NOMO-1 treated with dmso at 0.1 percent for 144 hours (cell line): ENCODE measurements at regions not wholly inside any gene's neighbourhood (a gene's known extent, or its start where the extent isn't known, plus 50 kb on each side); places are given as distances from the start of the nearest gene placed in this dataset.
A peak's percentile ranks its signal among the peaks of the same experiment; 100 is the strongest.

Experiments
- DNase-seq: peaks from one replicate; lab custom pipeline; 2025; ENCODE audit not compliant: unreplicated experiment; lab: John Stamatoyannopoulos, UW

DNA sequence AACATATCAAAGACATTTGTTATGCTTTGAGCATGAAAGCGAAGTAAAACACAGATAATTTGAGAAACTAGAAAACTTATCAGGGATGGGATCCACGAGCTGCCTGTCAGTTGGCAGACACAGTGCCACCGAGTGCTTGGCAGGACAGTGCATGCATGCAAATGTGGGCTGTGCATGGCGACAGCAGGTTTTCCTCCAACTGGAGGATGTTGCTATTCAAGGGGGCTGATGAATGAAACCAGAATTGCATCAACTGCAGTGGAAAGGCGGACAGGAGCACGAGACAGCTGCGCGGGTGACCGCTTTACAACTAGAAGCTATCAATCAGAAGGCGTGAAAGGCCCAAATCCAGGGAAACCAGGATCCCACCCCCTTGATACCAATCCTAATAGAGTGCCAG is 244.3 kb downstream of the NR2F2 start:
- no peak for DNase-seq

DNA sequence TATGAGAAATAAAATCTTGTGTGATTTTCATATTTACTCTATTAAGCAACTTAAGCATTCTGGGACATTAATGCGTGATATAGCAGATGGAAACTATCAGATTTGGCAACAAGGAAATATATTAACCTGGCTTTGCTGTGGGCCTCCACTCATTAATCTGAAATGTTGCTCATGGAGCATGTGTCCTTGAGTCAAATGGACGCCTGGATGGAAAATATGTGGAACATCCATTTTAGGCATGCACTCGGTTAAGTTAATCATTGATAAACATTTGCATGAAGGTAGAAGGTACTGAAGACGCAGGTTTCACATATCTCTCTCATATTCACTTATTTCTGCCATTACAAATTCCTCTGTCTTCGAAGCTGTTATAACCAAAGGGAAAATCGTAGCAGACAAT is 246.1 kb downstream of the NR2F2 start:
- no peak for DNase-seq

DNA sequence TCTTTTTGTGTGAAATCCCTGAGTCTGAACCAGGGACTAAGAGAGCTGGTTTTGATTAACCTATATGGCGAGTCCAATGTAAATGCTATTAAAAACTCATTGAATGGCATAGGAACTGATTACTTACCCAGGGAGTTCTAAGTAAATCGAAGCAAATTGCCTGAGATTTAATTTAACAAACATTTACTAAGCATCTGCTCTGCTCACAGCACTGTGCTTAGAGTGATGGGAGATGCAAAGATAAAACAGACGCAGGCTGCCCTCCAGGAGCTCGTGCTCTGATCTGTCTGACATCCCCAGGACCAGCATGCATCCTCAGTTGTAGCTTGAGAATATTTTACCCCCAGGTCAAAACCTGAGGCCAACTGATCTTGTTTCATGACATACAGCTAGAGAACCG is 247.9 kb downstream of the NR2F2 start:
- DNase-seq, result no peak

GRCh38 chr15:96581371-96581770 is 250.9 kb downstream of the NR2F2 start:
- DNase-seq, result no peak

DNA sequence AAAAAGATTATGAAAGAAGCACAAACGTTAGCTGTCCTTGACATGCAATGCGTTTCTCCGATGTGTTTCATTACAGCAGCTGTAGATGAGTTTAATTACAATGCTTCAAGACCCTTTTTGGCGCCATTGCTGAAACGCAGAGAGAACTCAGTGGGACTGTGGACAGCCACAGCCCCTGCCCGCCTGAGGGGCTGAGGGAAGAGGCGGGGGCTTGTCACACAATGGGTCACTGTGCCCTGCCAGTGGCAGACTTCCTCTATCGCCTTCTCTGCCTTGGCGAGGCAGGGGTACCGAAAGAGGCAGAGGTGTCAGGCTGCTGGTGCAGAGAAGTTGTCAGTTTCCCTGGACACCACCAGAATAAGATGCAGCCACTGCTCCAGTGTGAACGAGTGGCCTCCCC is 252.0 kb downstream of the NR2F2 start:
- DNase-seq, result peak; percentile 56

DNA sequence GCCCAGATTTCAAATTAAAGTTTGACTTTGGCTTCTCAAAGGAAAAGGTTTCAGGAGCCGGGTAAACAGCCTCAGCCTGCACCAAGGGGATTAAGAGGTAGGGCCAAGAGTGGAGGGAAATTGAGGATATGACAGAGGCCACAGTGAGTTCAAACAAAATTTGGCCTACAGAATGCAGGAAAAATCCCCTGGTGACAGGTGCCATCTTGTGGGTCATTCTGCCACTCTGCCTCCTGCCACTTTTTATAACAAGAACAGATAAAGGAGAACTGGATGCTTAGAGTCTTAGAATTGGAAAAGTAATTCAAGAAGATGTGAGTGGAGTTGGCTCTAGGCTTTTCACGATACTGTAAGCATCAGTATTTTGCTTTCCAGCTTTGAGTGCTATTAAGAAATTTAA is 253.2 kb downstream of the NR2F2 start:
- peak; percentile 11 for DNase-seq

DNA sequence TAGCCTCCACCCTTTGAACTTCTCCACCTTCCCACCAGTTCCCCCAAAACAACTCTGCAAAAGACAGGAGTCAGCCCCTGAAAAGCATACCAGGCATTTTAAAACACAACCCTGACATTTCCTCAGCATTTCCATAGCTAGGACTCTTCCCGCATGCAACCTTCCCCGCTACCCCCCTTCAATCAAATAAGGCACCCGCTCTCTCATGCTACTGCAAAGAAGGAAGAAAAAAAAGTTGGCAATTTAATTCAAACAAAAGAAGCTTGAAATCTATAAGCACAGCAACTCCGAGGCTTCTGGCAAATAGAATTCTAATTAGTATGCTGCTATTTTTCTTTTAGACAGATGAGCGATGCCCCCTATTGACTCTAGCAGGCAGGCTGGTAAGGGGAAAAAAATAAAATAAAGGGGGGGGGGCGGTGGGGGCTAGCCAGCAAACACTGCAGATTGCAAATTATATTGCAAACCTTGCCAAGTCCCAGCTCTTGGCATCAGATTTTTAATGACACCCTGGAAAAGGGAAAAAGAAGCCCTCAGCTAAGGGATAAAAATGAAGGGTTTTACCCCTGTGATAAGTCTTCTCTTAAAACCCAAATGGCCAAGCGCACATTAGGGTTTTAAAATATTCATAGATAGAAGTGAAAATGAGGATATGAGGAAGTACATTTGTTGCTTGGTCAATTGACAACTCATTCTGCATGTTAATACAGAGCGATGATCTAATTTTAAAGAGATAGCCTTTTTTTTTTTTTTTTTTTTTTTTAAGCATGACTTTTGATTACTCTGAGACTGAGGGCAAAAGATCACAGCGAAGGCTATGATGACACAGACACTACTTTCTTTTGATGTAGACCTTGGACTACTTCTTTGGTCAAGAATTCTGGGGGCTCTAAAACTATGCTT is 255.2 kb downstream of the NR2F2 start:
- peak; percentile 60 for DNase-seq

- peak; percentile 76 for DNase-seq
Observed at GRCh38 chr15:96586901-96587300, 256.4 kb downstream of the NR2F2 start.

DNA sequence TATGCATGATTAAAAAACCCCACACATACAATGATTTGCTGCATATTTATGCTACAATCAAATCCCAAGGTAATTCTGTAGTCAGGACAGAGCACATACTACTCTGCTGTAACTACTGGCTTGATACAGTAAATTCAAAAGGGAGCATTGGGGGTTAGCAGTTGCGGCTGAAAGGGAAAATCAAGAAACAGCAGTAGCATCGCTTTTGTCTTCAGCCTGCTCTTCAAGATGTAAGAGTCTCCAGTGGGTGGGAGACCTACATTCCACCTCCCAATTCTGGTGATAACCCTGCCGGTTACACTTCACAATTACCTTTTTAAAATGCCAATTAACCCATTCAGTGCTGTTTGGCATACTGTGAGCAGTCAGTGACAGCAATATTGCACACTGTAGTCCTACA is 259.4 kb downstream of the NR2F2 start:
- no peak for DNase-seq

- DNase-seq, result no peak
Observed at GRCh38 chr15:96593735-96594134, 263.2 kb downstream of the NR2F2 start.

DNA sequence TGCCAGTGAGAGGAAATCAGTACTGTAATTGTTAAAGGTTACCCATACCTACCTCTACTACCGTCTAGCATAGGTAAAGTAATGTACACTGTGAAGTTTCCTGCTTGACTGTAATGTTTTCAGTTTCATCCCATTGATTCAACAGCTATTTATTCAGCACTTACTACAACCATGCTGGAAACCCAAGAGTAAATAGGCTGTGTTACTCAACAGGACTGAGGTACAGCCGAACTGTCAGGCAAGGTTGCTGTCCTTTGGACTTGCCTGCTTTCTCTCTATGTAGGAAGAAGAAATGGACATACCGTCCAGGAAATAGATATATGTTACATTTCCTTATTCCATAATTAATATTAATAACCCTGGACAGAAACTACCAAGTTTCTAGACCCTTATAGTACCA is 265.5 kb downstream of the NR2F2 start:
- DNase-seq, result no peak

- DNase-seq, result no peak
Observed at GRCh38 chr15:96598514-96598913, 268.0 kb downstream of the NR2F2 start.

DNA sequence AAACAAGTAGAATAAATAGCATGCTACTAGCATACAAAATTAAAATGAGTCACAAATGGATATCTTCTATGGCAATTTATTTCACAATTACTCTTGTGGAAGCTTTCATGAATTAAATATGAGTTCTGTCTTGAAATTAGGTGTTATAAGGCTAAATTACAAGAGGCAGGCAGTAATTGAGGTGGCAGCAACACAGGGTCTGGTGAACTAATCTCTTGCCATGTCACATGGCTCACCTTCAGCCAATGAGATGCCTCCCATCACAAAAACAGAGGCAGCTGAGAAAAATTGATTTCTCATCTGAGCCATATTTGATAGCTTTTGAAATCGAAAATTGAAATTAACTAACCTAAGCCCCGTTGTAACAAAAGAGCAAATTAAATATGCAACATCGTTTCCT is 268.8 kb downstream of the NR2F2 start:
- no peak for DNase-seq

DNA sequence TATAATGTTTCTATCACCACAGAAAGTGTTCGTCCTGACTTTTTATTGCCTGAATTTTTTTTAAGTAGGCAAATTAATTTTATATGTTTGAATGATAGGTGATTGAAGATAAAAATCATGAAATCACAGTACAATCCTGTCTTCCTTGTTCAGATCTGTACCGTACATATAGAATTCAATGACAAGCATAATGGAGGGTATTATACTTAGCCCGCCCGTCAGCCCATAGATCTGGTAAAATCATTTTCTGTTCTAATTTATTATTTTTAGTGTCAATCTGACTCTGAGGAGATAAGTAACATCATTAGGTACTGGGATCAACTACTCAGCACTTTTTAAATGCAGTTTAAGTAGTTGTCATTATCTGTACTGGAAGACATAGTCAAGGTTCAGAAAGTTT is 269.9 kb downstream of the NR2F2 start:
- DNase-seq, result no peak

- no peak for DNase-seq
Observed at GRCh38 chr15:96606617-96607016, 276.1 kb downstream of the NR2F2 start.

DNA sequence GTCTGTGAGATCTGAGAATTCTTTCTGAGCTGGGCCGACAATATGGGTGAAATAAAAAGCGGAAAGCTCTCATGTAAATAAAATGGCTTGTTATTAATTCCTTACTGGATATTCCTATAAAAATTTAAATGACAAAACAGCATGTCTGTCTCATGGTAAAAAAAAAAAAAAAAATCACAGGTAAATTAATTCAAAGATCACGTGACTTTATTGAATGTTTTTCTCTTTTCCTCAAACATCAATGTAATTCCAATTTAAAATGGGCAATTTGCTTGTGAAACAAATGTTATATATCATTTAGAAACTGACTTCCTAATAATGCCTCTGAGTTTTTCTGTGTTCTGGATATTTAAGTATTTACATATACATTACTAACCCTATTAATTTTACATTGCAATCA is 280.3 kb downstream of the NR2F2 start:
- no peak for DNase-seq

- no peak for DNase-seq
Observed at GRCh38 chr15:96612917-96613316, 282.4 kb downstream of the NR2F2 start.

- no peak for DNase-seq
Observed at GRCh38 chr15:96619174-96619573, 288.7 kb downstream of the NR2F2 start.

DNA sequence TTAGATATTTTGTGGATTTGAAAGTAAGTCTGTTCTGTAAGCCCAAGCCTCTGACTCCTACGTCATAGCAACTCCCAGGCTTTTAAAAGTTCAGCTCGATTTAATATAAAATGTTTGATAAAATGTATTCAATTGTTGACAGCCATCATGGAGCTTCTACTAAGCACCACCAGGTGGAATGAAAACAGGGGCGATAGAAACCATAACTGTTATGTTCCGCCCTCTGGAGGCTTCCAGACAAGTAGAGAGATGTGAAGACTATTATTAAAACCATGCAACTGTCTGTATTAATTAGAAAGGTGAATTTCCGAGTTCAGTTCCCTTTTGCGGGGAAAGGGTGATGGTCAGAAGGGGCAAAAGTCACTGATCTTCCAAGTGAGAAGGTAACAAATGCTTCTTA is 292.2 kb downstream of the NR2F2 start:
- DNase-seq, result no peak

GRCh38 chr15:96625256-96625655 is 294.8 kb downstream of the NR2F2 start:
- no peak for DNase-seq

DNA sequence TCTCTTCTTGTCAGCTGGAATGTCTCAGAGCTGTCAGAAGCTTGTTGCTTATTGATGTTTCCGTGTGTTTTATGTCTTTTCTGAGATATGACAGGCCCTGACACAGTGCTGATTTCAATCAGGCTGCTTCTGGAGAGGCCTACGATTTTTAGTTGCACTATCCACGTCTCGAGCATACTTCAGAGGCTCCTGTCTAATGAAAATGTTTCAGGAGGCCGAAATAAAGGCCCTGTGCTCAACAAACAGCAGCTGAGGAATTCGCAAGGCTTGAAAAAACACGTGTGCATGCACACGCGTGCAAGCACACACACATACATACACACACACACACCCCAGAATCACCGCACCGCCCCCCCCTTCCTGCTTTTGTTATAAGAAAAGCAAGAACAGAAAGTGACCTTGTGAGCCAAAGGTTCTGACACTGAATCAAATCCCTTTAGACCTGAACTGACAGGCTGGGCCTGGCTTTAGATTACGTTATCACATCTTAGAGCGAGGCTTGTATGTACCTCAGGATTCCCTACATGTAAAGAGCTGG is 296.6 kb downstream of the NR2F2 start:
- DNase-seq, result no peak

DNA sequence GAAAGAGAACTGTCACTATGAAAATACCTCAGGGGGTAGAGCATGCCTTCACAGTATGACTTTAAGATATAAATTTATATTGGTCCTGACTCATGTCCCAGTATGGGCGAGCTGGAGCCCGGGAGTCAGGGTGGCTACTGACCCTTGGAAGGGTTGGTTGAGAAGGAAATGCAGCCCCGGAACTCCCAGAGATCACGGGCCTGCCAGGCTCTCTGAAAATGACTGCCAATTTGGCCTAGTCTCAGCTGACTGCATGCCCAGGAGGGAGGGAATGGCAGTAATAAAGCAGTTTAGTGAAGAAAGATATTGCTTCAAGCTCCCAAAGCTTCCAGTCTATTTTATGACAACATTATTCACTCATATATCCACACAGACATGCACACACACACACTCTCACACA is 299.0 kb downstream of the NR2F2 start:
- DNase-seq, result no peak

DNA sequence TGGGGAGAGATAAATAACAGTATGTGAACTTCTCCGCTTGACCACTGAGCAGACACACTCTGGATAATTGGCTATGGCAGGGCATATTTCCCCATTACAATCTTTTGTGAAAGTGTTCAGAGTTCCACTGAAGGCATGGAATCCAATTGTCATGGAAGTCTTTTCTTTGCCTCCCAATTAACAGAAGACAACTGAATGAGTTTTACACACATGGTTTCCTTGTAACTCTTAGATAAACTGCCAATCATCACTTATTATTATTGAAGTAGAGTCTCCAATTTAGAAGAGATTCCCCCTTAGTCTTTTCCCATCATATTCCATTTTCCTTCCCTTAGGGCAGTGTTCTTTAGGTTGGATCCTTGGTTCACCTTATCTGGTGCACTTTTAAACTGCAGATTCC is 308.3 kb downstream of the NR2F2 start:
- DNase-seq, result no peak
